K562 (cell line): ENCODE measurements at regions not wholly inside any gene's neighbourhood (a gene's known extent, or its start where the extent isn't known, plus 50 kb on each side); places are given as distances from the start of the nearest gene placed in this dataset.

Experiments used
- ATAC-seq: fragments of 200-7000 bp; cut with Tn5 transposase; 3 replicates; pipeline ENCODE4 v1.9.1; 2020; ENCODE audit warnings: moderate library complexity
- BruUV-seq: library from RNA; stranded (reverse); fragments of 400-500 nt; replicated peaks from 2 replicates; lab custom pipeline; 2021; lab: Mats Ljungman, UMichigan
- CTCF ChIA-PET: fragments of 300-600 bp; formaldehyde crosslinking; extraction: SDS; loops from one replicate; lab custom pipeline; 2021; ENCODE audit warnings: low intra/inter-chr PET ratio; lab: Yijun Ruan, JAX
- POLR2A ChIA-PET: fragments of 300-600, 350-650 bp; sonication (Branson Sonifier 250); formaldehyde crosslinking; extraction: SDS; loops from one replicate; lab custom pipeline; 2021; ENCODE audit warnings: antibody characterized with exemption, inconsistent platforms; lab: Yijun Ruan, JAX
- DNase-seq, 4 experiments: peaks; one replicate each; pipeline versions ENCODE4 v3.0.0 to v3.0.0-alpha.2; 2011 to 2018; ENCODE audit warnings: low spot score in 3 of 4, mixed read lengths in 3 of 4; ENCODE audit errors: extremely low read depth in 1 of 4
- FAIRE-seq: peaks from 2 replicates; lab custom pipeline; 2011; peaks lifted over from hg19 to GRCh38; lab: Jason Lieb, UNC
- H2AFZ ChIP-seq: 2 replicates; pipeline ENCODE4 v1.6.0; 2011; ENCODE audit warnings: low read depth, low read length, control low read depth, inconsistent platforms
- H3K27ac ChIP-seq: fragments of 200-600 bp; 3 replicates; pipeline ENCODE4 v1.8.0; 2011; ENCODE audit warnings: low read depth, mild to moderate bottlenecking, control low read depth, inconsistent platforms, low read length, moderate library complexity, mixed read lengths; ENCODE audit errors: extremely low read depth
- H3K27me3 ChIP-seq, 2 experiments: fragments of 300-600 bp in 1 of 2; 2 replicates in 1 of 2; 3 replicates in 1 of 2; pipeline versions ENCODE4 v1.6.0 to v1.8.0; 2011; ENCODE audit warnings: inconsistent platforms in 2 of 2, low read length in 2 of 2, mild to moderate bottlenecking in 1 of 2, mixed read lengths in 1 of 2, moderate library complexity in 1 of 2; ENCODE audit not compliant: control insufficient read depth in 2 of 2, insufficient read depth in 2 of 2
- H3K36me3 ChIP-seq: fragments of 300-600 bp; 3 replicates; pipeline ENCODE4 v1.8.0; 2011; ENCODE audit warnings: mild to moderate bottlenecking, low read length, inconsistent platforms; ENCODE audit not compliant: control insufficient read depth, insufficient read depth
- H3K4me1 ChIP-seq, 2 experiments: fragments of 200-600 bp in 1 of 2; replicated peaks in 1 of 2; 2 replicates in 1 of 2; 3 replicates in 1 of 2; pipeline versions ENCODE4 v1.5.1 to v1.8.0; 2011; ENCODE audit warnings: inconsistent platforms in 2 of 2, low read length in 2 of 2, mild to moderate bottlenecking in 1 of 2, mixed read lengths in 1 of 2, moderate library complexity in 1 of 2; ENCODE audit not compliant: control insufficient read depth in 2 of 2, insufficient read depth in 2 of 2
- H3K4me2 ChIP-seq: 2 replicates; pipeline ENCODE4 v1.6.1; 2011; ENCODE audit warnings: low read length, control low read depth, inconsistent platforms, mixed read lengths; ENCODE audit not compliant: insufficient read depth
- H3K4me3 ChIP-seq: fragments of 200-600 bp; sonication (generic), shearing (Covaris generic); 2 replicates; pipeline ENCODE4 v1.5.1; 2016; ENCODE audit warnings: control low read depth, inconsistent platforms
- H3K79me2 ChIP-seq: fragments of 200-600 bp; 3 replicates; pipeline ENCODE4 v1.8.0; 2011; ENCODE audit warnings: low read length, inconsistent platforms; ENCODE audit not compliant: control insufficient read depth, insufficient read depth
- H3K9ac ChIP-seq, 2 experiments: 2 replicates each; pipeline versions ENCODE4 v1.6.0 to v1.6.1; 2011; ENCODE audit warnings: low read depth in 2 of 2, low read length in 2 of 2, control low read depth in 1 of 2, inconsistent platforms in 1 of 2, mild to moderate bottlenecking in 1 of 2, mixed read lengths in 1 of 2; ENCODE audit not compliant: insufficient read depth in 1 of 2
- H3K9me1 ChIP-seq: one replicate; pipeline ENCODE4 v1.6.0; 2011; ENCODE audit warnings: inconsistent platforms, mild to moderate bottlenecking, low read length, moderate library complexity; ENCODE audit not compliant: control insufficient read depth, insufficient read depth
- H3K9me3 ChIP-seq: replicated peaks from 2 replicates; pipeline ENCODE4 v1.5.1; 2011; ENCODE audit warnings: low read depth, low read length, inconsistent platforms; ENCODE audit not compliant: control insufficient read depth, insufficient read depth
- H4K20me1 ChIP-seq: replicated peaks from 2 replicates; pipeline ENCODE4 v1.6.1; 2011; ENCODE audit warnings: low read length, inconsistent platforms, mixed read lengths; ENCODE audit not compliant: control insufficient read depth, insufficient read depth
- CAMTA2 ChIP-seq: fragments of 250-450 bp; sonication (Bioruptor Pico); conservative IDR thresholded peaks from 2 replicates; pipeline ENCODE4 v1.5.1; 2022
- ELF4 ChIP-seq: fragments of 450-650 bp; formaldehyde crosslinking; IDR thresholded peaks from 2 replicates; pipeline ENCODE4 v1.4.0; 2022; ENCODE audit warnings: missing genetic modification characterization
- KHSRP ChIP-seq: fragments of 450-650 bp; IDR thresholded peaks from 2 replicates; pipeline ENCODE4 v1.6.1; 2017
- NBN ChIP-seq: fragments of 450-650 bp; IDR thresholded peaks from 2 replicates; pipeline ENCODE4 v1.6.1; 2016; ENCODE audit warnings: low read depth, mild to moderate bottlenecking
- NELFE ChIP-seq: IDR thresholded peaks from 2 replicates; pipeline ENCODE4 v1.6.1; 2011; ENCODE audit warnings: mild to moderate bottlenecking; ENCODE audit not compliant: insufficient read depth, insufficient read length
- PRMT5 ChIP-seq: sonication (generic); formaldehyde crosslinking; IDR thresholded peaks from 2 replicates; pipeline ENCODE4 v1.5.0; 2020; ENCODE audit warnings: missing genetic modification reagents
- SREBF1 ChIP-seq: fragments of 150-350 bp; IDR thresholded peaks from 2 replicates; pipeline ENCODE4 v1.6.1; 2014; ENCODE audit warnings: antibody characterized with exemption, low read depth, low read length, borderline replicate concordance
- WGBS: fragments of 100-300 bp; shearing (Covaris generic); methylation state at CpG from one replicate; pipeline ENCODE4 v1.1.6; 2016; ENCODE audit warnings: low coverage, mixed read lengths; ENCODE audit not compliant: insufficient coverage; ENCODE audit errors: missing lambda C conversion rate; 5-methylcytosine and 5-hydroxymethylcytosine counted together
- in situ Hi-C: fragments of 300-500 bp; cut with MboI; formaldehyde crosslinking; loops from 4 replicates; pipeline ENCODE4 v1.15.0; 2018; ENCODE audit warnings: inconsistent platforms, mixed read lengths
- intact Hi-C: fragments of 100-400 bp; cut with micrococcal nuclease; formaldehyde crosslinking; loops from 2 replicates; pipeline ENCODE4 v1.14.2; 2022
- TF ChIP-seq, protein P1 (sequence below): sonication (generic); formaldehyde crosslinking; IDR thresholded peaks from 2 replicates; pipeline ENCODE4 v1.8.1; 2023; ENCODE audit warnings: mild to moderate bottlenecking, missing genetic modification reagents

DNA sequence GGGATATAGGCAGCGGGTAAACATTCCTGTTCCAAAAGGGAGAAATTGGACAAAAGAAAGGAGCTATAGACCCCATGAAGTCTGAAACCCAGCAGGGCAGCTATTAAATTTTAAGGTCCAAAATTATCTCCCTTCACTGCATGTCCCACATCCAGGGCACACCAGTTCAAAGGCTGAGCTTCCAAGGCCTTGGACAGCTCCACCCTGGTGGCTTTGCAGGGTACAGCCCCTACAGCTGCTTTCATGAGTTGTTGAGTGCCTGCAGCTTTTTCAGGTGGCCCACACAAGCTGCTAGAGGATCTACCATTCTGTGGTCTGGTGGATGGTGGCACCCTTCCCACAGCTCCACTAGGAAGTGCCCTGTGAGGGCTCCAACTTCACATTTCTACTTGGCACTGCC lies 662.5 kb upstream of the PKN2 start:
- no peaks in the 10 kb centered on the region for H3K79me2 ChIP-seq
- no peaks in the 10 kb centered on the region for H3K36me3 ChIP-seq
- H2AFZ ChIP-seq: no peak overlapping the region
- CTCF ChIA-PET: no interaction called here
- no peaks in the 10 kb centered on the region for H3K9me3 ChIP-seq
- WGBS: 0% methylated on average over 1 of the region's 1 CpG
- H3K4me2 ChIP-seq: no peak overlapping the region
- no TSS peak for BruUV-seq
- H3K9me1 ChIP-seq: no peaks in the 10 kb centered on the region
- H4K20me1 ChIP-seq: no peaks in the 10 kb centered on the region
- in situ Hi-C loops: no loop called here
- no peaks in the 10 kb centered on the region for H3K27me3 ChIP-seq
- DNase-seq: no peak
- POLR2A ChIA-PET: no interaction called here
- no peak overlapping the region for H3K27ac ChIP-seq
- no peaks in the 10 kb centered on the region for H3K4me1 ChIP-seq
- no peak for ATAC-seq
- H3K9ac ChIP-seq: no peak overlapping the region
- intact Hi-C loops: no loop called here
- H3K4me3 ChIP-seq: no peak overlapping the region
- TF ChIP-seq KHSRP (no peak), PRMT5 (CRISPR knock-in tag) (no peak), NBN (no peak), ELF4 (CRISPR knock-in tag) (no peak), NELFE (no peak), CAMTA2 (CRISPR knock-in tag) (no peak), SREBF1 (no peak)
- TF ChIP-seq, protein P1, sequence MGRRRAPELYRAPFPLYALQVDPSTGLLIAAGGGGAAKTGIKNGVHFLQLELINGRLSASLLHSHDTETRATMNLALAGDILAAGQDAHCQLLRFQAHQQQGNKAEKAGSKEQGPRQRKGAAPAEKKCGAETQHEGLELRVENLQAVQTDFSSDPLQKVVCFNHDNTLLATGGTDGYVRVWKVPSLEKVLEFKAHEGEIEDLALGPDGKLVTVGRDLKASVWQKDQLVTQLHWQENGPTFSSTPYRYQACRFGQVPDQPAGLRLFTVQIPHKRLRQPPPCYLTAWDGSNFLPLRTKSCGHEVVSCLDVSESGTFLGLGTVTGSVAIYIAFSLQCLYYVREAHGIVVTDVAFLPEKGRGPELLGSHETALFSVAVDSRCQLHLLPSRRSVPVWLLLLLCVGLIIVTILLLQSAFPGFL (CRISPR knock-in tag): no peak
- no peak for FAIRE-seq
